OCI-LY7 (cell line): ENCODE measurements at regions not wholly inside any gene's neighbourhood (a gene's known extent, or its start where the extent isn't known, plus 50 kb on each side); places are given as distances from the start of the nearest gene placed in this dataset.
"Not testable (repeated sequence)": the region's sequence is repeated elsewhere in the genome, so short reads cannot be mapped to it uniquely, and the experiment has no call there.

ENCODE experiments used
- BruUV-seq: library from RNA; stranded (reverse); fragments of 400-500 nt; replicated peaks from 2 replicates; lab custom pipeline; 2021; lab: Mats Ljungman, UMichigan
- CTCF ChIA-PET: fragments of 300-600 bp; sonication (Branson Sonifier 250); formaldehyde crosslinking; loops from one replicate; lab custom pipeline; 2022; ENCODE audit warnings: antibody characterized with exemption; ENCODE audit not compliant: unreplicated experiment; lab: Charles Lee
- POLR2A ChIA-PET: fragments of 300-600 bp; sonication (Branson Sonifier 250); formaldehyde crosslinking; loops from one replicate; lab custom pipeline; 2022; ENCODE audit warnings: antibody characterized with exemption; lab: Charles Lee
- DNase-seq: peaks from one replicate; pipeline ENCODE4 v3.0.0-alpha.2; 2015; ENCODE audit warnings: low spot score
- H2AFZ ChIP-seq: fragments of 200-600 bp; sonication (generic), shearing (Covaris generic); 2 replicates; pipeline ENCODE4 v1.6.1; 2014; ENCODE audit warnings: mild to moderate bottlenecking, antibody characterized with exemption, low read length, moderate library complexity
- H3K27ac ChIP-seq: fragments of 200-600 bp; sonication (generic); 2 replicates; pipeline ENCODE4 v1.5.1; 2014; ENCODE audit warnings: mixed run types, low read depth, mild to moderate bottlenecking, moderate library complexity, low read length, inconsistent platforms; ENCODE audit not compliant: poor library complexity, severe bottlenecking
- H3K36me3 ChIP-seq: fragments of 200-600 bp; sonication (generic); 2 replicates; pipeline ENCODE4 v1.6.1; 2014; ENCODE audit warnings: mild to moderate bottlenecking, antibody characterized with exemption, low read length, moderate library complexity, mixed read lengths; ENCODE audit not compliant: insufficient read depth
- H3K4me1 ChIP-seq: fragments of 200-600 bp; sonication (generic); 2 replicates; pipeline ENCODE4 v1.5.1; 2014; ENCODE audit warnings: mild to moderate bottlenecking, low read length; ENCODE audit not compliant: insufficient read depth, poor library complexity, severe bottlenecking
- H3K4me2 ChIP-seq: fragments of 200-600 bp; sonication (generic); 2 replicates; pipeline ENCODE4 v1.6.1; 2014; ENCODE audit warnings: mild to moderate bottlenecking, low read length
- H3K4me3 ChIP-seq: fragments of 200-600 bp; sonication (generic); 2 replicates; pipeline ENCODE4 v1.5.1; 2014; ENCODE audit warnings: mild to moderate bottlenecking, low read depth, low read length; ENCODE audit not compliant: poor library complexity, severe bottlenecking
- H3K79me2 ChIP-seq: fragments of 200-600 bp; sonication (generic); 2 replicates; pipeline ENCODE4 v1.6.1; 2016; ENCODE audit warnings: low read depth, mild to moderate bottlenecking, low read length, moderate library complexity, mixed read lengths; ENCODE audit not compliant: insufficient read depth
- H3K9me2 ChIP-seq: fragments of 200-600 bp; sonication (generic); 2 replicates; pipeline ENCODE4 v1.6.1; 2016; ENCODE audit warnings: mild to moderate bottlenecking, low read length, mixed read lengths; ENCODE audit not compliant: insufficient read depth
- H3K9me3 ChIP-seq: fragments of 200-600 bp; sonication (generic); 2 replicates; pipeline ENCODE4 v1.6.1; 2014; ENCODE audit warnings: mild to moderate bottlenecking, mixed run types, low read length, mixed read lengths
- H4K20me1 ChIP-seq: fragments of 200-600 bp; sonication (generic); 2 replicates; pipeline ENCODE4 v1.6.1; 2014; ENCODE audit warnings: mild to moderate bottlenecking, antibody characterized with exemption, low read length, moderate library complexity, mixed read lengths; ENCODE audit not compliant: insufficient read depth
- CTCF ChIP-seq: fragments of 200-600 bp; sonication (generic); conservative IDR thresholded peaks from 2 replicates; pipeline ENCODE4 v1.5.1; 2014; ENCODE audit warnings: mild to moderate bottlenecking, antibody characterized with exemption, low read length, moderate library complexity, mixed read lengths
- EZH2phosphoT487 ChIP-seq: fragments of 200-600 bp; sonication (generic); IDR thresholded peaks from 2 replicates; pipeline ENCODE4 v1.6.1; 2018; ENCODE audit warnings: low read depth, borderline replicate concordance, mild to moderate bottlenecking, mixed run types, antibody characterized with exemption, low read length, moderate library complexity, mixed read lengths
- intact Hi-C: fragments of 100-400 bp; cut with micrococcal nuclease; formaldehyde crosslinking; loops from one replicate; pipeline ENCODE4 v1.10.0; 2022; ENCODE audit not compliant: unreplicated experiment

- Histone ChIP-seq H3K27ac (no peak overlapping the region), H3K4me1 (no peaks in the 10 kb centered on the region), H3K4me2 (no peak overlapping the region), H2AFZ (no peak overlapping the region), H4K20me1 (no peaks in the 10 kb centered on the region), H3K4me3 (no peak overlapping the region), H3K9me2 (no peaks in the 10 kb centered on the region), H3K9me3 (no peaks in the 10 kb centered on the region), H3K79me2 (no peaks in the 10 kb centered on the region), H3K36me3 (no peaks in the 10 kb centered on the region)
- CTCF ChIA-PET = no interaction called here
- BruUV-seq = no TSS peak
- intact Hi-C loops = no loop called here
- TF ChIP-seq EZH2phosphoT487 (no peak), CTCF (no peak)
- POLR2A ChIA-PET = interaction anchor here (0.5 to 0.8 kb wide), 2 partner anchors 73 to 126 kb away, joined by 3 to 4 read pairs; no protein-coding TSS in a partner anchor
- DNase-seq = no peak
Measured at GRCh38 chr5:67765697-67766096, 449.9 kb upstream of the PIK3R1 start.

GRCh38 chr5:67757771-67758170, 457.8 kb upstream of the PIK3R1 start:
- H3K4me2 ChIP-seq, H3K4me1 ChIP-seq, H3K36me3 ChIP-seq, H2AFZ ChIP-seq, CTCF ChIA-PET, intact Hi-C loops, H3K79me2 ChIP-seq, DNase-seq, H3K9me3 ChIP-seq, POLR2A ChIA-PET, H3K27ac ChIP-seq, H3K9me2 ChIP-seq, H4K20me1 ChIP-seq, H3K4me3 ChIP-seq, BruUV-seq: not testable (repeated sequence)

- BruUV-seq = no TSS peak
- no peaks in the 10 kb centered on the region for H3K4me1 ChIP-seq
- H2AFZ ChIP-seq = no peak overlapping the region
- H3K36me3 ChIP-seq = no peaks in the 10 kb centered on the region
- POLR2A ChIA-PET = no interaction called here
- H3K4me3 ChIP-seq = no peak overlapping the region
- no peaks in the 10 kb centered on the region for H3K79me2 ChIP-seq
- H3K27ac ChIP-seq = no peak overlapping the region
- no peaks in the 10 kb centered on the region for H4K20me1 ChIP-seq
- H3K9me2 ChIP-seq = no peaks in the 10 kb centered on the region
- intact Hi-C loops = no loop called here
- CTCF ChIA-PET = no interaction called here
- DNase-seq = no peak
- TF ChIP-seq CTCF (no peak), EZH2phosphoT487 (no peak)
- no peak overlapping the region for H3K4me2 ChIP-seq
- H3K9me3 ChIP-seq = no peaks in the 10 kb centered on the region
Measured at GRCh38 chr5:67752357-67752708, 463.2 kb upstream of the PIK3R1 start.
